H1 (cell line): ENCODE measurements at regions not wholly inside any gene's neighbourhood (a gene's known extent, or its start where the extent isn't known, plus 50 kb on each side); places are given as distances from the start of the nearest gene placed in this dataset.

Experiments used
- ASH2L ChIP-seq: fragments of 200-600, 300-600 bp; sonication (generic); IDR thresholded peaks from one replicate; pipeline ENCODE4 v1.7.1; 2017; ENCODE audit warnings: low read length
- CHD1 ChIP-seq: IDR thresholded peaks from 2 replicates; pipeline ENCODE4 v1.6.1; 2012; ENCODE audit warnings: low read depth, low read length, improper control_type of control experiment
- EGR1 ChIP-seq: IDR thresholded peaks from 2 replicates; pipeline ENCODE4 v1.6.1; 2011; ENCODE audit warnings: low read depth, low read length, borderline replicate concordance
- GABPA ChIP-seq: IDR thresholded peaks from 2 replicates; pipeline ENCODE4 v1.6.1; 2011; ENCODE audit warnings: mild to moderate bottlenecking, low read length, moderate library complexity, borderline replicate concordance; ENCODE audit not compliant: insufficient read depth
- POLR2A ChIP-seq, 2 experiments: IDR thresholded peaks; 1 replicate in 1 of 2; 2 replicates in 1 of 2; pipeline ENCODE4 v1.6.1; 2011; ENCODE audit warnings: low read depth in 2 of 2, low read length in 2 of 2, mild to moderate bottlenecking in 2 of 2; ENCODE audit errors: control extremely low read depth in 1 of 2
- YY1 ChIP-seq: IDR thresholded peaks from 2 replicates; pipeline ENCODE4 v1.6.1; 2011; ENCODE audit warnings: low read depth, mild to moderate bottlenecking, low read length
- ZNF274 ChIP-seq: IDR thresholded peaks from 2 replicates; pipeline ENCODE4 v1.7.0; 2012; ENCODE audit warnings: low read length, borderline replicate concordance; ENCODE audit errors: extremely low read depth
- TF ChIP-seq, protein P1 (sequence below): IDR thresholded peaks from 2 replicates; pipeline ENCODE4 v1.6.1; 2012; ENCODE audit warnings: inconsistent platforms
- TF ChIP-seq, protein P2 (sequence below), 3 experiments: IDR thresholded peaks; 1 replicate in 2 of 3; 2 replicates in 1 of 3; pipeline versions ENCODE4 v1.5.1 to v1.6.1; 2011; ENCODE audit warnings: low read length in 3 of 3, mild to moderate bottlenecking in 3 of 3, inconsistent platforms in 2 of 3, low read depth in 1 of 3, moderate library complexity in 1 of 3; ENCODE audit not compliant: insufficient read depth in 1 of 3; ENCODE audit errors: control extremely low read depth in 1 of 3
- TF ChIP-seq, protein P3 (sequence below): IDR thresholded peaks from 2 replicates; pipeline ENCODE4 v1.6.1; 2011; ENCODE audit warnings: low read depth, mild to moderate bottlenecking, low read length; ENCODE audit not compliant: insufficient read depth

DNA sequence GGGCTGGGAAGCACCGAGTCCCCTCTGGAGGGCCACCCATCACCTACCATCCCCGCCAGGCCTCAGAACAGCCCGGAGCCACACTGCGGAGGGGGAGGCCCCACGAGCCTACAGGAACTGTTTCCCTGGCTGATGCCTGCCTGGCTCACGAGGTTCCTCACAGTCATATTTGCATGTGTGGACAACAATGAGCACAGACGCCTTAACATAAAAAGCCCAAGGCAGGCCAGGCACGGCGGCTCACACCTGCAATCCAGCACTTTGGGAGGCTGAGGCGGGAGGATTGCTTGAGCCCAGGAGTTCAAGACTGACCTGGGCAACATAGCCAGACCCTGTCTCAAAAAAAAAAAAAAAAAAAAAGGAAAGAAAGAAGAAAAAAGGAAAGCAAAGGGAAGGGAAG lies 125.9 kb downstream of the FAM53A start:
- TF ChIP-seq, protein P1, sequence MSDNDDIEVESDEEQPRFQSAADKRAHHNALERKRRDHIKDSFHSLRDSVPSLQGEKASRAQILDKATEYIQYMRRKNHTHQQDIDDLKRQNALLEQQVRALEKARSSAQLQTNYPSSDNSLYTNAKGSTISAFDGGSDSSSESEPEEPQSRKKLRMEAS, result no peak
- TF ChIP-seq YY1 (no peak), ASH2L (no peak), EGR1 (no peak), ZNF274 (no peak), POLR2A (IDR thresholded peaks at IDR 0.05; ENCODE audit: control extremely low read depth in 1 of 2, low read depth in 2 of 2, low read length in 2 of 2) (no peak), CHD1 (no peak), GABPA (no peak)
- TF ChIP-seq, protein P2, sequence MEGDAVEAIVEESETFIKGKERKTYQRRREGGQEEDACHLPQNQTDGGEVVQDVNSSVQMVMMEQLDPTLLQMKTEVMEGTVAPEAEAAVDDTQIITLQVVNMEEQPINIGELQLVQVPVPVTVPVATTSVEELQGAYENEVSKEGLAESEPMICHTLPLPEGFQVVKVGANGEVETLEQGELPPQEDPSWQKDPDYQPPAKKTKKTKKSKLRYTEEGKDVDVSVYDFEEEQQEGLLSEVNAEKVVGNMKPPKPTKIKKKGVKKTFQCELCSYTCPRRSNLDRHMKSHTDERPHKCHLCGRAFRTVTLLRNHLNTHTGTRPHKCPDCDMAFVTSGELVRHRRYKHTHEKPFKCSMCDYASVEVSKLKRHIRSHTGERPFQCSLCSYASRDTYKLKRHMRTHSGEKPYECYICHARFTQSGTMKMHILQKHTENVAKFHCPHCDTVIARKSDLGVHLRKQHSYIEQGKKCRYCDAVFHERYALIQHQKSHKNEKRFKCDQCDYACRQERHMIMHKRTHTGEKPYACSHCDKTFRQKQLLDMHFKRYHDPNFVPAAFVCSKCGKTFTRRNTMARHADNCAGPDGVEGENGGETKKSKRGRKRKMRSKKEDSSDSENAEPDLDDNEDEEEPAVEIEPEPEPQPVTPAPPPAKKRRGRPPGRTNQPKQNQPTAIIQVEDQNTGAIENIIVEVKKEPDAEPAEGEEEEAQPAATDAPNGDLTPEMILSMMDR (IDR thresholded peaks at IDR 0.05; ENCODE audit: control extremely low read depth in 1 of 3, insufficient read depth in 1 of 3, low read depth in 1 of 3, low read length in 3 of 3), result no peak
- TF ChIP-seq, protein P3, sequence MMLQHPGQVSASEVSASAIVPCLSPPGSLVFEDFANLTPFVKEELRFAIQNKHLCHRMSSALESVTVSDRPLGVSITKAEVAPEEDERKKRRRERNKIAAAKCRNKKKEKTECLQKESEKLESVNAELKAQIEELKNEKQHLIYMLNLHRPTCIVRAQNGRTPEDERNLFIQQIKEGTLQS, result no peak
